ENCODE measurements at regions not wholly inside any gene's neighbourhood (a gene's known extent, or its start where the extent isn't known, plus 50 kb on each side); places are given as distances from the start of the nearest gene placed in this dataset.

DNA sequence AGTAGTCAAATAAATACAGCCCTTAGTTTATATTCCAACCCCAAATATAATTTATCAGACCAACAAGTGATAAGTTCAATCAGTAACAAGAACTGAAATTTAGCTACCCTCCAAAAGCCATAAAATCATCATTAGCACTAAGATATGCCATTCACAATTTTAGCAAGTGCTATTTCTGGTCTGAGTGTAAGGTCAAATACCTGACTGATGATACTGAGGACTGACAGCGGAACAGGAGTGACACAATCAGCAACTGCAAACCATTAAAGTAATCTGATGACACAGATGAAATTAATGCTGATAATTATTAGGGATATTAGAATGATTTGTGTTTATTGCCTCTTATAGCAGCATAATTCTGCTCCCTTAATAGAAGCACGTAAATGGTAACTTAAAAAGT is 152.7 kb upstream of the SPHKAP start:
- no peaks in the 10 kb centered on the region for H3K36me3 ChIP-seq
- no peak overlapping the region for H3K4me3 ChIP-seq
- H3K9me3 ChIP-seq: no peaks in the 10 kb centered on the region
- TF ChIP-seq, protein P1, sequence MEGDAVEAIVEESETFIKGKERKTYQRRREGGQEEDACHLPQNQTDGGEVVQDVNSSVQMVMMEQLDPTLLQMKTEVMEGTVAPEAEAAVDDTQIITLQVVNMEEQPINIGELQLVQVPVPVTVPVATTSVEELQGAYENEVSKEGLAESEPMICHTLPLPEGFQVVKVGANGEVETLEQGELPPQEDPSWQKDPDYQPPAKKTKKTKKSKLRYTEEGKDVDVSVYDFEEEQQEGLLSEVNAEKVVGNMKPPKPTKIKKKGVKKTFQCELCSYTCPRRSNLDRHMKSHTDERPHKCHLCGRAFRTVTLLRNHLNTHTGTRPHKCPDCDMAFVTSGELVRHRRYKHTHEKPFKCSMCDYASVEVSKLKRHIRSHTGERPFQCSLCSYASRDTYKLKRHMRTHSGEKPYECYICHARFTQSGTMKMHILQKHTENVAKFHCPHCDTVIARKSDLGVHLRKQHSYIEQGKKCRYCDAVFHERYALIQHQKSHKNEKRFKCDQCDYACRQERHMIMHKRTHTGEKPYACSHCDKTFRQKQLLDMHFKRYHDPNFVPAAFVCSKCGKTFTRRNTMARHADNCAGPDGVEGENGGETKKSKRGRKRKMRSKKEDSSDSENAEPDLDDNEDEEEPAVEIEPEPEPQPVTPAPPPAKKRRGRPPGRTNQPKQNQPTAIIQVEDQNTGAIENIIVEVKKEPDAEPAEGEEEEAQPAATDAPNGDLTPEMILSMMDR (IDR thresholded peaks at IDR 0.05): no peak
- DNase-seq (ENCODE audit: low spot score in 2 of 2): no peak
- no peaks in the 10 kb centered on the region for H3K27me3 ChIP-seq
- no peaks in the 10 kb centered on the region for H3K4me1 ChIP-seq
- intact Hi-C loops (cut with DNase I): no loop called here
- no peak overlapping the region for H3K27ac ChIP-seq

DNA sequence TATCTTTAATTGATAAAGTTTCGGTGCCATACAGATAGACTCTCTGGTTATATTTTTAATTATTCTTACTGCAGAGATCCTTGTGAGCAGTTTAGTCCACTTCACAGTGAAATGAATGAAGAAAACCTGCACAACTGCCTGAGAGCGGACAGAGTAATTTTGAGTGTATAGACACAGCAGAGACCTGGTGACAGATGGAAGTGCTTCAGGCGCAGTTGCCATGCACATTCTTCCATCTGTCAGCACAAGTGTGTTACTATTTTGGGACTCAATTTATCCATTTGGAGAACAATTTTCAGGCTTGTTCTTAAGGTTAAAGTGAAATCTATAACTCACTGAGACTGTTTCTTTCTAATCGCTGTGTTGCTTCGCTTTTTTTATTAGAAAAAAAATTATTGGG is 147.8 kb upstream of the SPHKAP start:
- Histone ChIP-seq H3K4me1 (no peaks in the 10 kb centered on the region), H3K27me3 (no peaks in the 10 kb centered on the region), H3K4me3 (no peak overlapping the region), H3K36me3 (no peaks in the 10 kb centered on the region), H3K27ac (no peak overlapping the region), H3K9me3 (no peaks in the 10 kb centered on the region)
- TF ChIP-seq, protein P1 (IDR thresholded peaks at IDR 0.05): no peak
- no peak for DNase-seq (ENCODE audit: low spot score in 2 of 2)
- intact Hi-C loops (cut with DNase I): no loop called here

DNA sequence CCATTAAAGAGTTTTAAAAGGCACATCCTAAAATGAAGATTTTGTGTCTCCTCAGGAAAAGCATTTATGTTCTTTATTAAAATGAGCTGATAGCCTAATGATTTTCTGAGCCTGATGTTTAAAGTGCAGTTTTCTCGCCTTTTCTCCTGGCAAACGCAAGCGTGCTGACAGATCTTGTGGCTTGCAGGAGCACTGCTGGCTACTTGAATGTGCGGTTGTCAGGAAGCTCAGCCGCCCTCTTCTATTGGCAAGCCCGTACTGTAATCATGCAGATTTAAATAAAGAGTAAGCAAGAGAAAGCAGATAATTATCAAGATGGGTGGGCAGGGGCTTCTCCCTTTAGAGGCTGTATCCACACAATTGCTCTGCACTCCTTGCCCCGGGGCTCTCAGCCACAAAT is 139.5 kb upstream of the SPHKAP start:
- Histone ChIP-seq H3K27me3 (no peaks in the 10 kb centered on the region), H3K9me3 (no peaks in the 10 kb centered on the region), H3K27ac (no peak overlapping the region), H3K4me1 (no peaks in the 10 kb centered on the region), H3K4me3 (no peak overlapping the region), H3K36me3 (no peaks in the 10 kb centered on the region)
- TF ChIP-seq, protein P1 (IDR thresholded peaks at IDR 0.05): no peak
- intact Hi-C loops (cut with DNase I): no loop called here
- no peak for DNase-seq (ENCODE audit: low spot score in 2 of 2)

DNA sequence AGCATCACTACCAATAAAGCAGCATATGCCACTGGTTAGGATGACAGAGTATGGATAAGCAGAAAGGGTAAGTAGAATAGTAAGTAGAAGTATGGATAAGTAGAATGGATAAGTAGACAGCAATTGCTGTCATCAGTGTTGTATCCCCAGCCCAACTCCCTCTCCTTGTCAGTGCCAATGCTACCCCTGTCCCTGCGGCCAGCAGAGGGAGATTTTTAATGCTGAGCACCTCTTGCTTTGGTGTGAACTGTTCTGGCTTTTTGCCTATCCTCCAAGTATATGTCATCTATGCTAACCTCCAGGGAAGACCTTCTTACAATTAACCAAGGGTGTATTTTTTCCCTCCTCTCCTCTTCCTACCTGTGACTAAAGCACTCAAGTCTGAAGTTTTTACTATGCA is 136.7 kb upstream of the SPHKAP start:
- H3K4me1 ChIP-seq: no peaks in the 10 kb centered on the region
- H3K4me3 ChIP-seq: no peak overlapping the region
- intact Hi-C loops (cut with DNase I): no loop called here
- no peak overlapping the region for H3K27ac ChIP-seq
- H3K9me3 ChIP-seq: no peaks in the 10 kb centered on the region
- DNase-seq (ENCODE audit: low spot score in 2 of 2): no peak
- TF ChIP-seq, protein P1 (IDR thresholded peaks at IDR 0.05): peak in 1 of 3 experiments; percentile 5
- no peaks in the 10 kb centered on the region for H3K27me3 ChIP-seq
- H3K36me3 ChIP-seq: no peaks in the 10 kb centered on the region

DNA sequence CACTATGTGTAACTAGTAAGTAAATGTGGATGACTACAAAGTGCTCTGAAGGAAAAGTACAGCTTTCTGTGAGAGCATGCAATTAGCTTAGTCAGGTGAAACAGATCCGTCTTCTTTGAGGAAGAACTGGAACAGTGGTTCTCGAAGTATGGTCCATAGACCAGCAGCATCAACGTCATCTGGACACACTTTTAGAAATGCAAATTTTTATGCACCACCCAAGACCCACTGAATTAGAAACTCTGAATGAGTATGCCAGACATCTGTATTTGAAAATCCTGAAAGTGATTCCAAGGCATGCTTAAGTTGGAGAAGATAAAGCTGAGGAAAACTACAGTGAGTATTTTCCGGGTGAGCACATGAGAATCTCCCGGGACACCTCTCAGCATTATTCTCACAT is 130.7 kb upstream of the SPHKAP start:
- TF ChIP-seq, protein P1 (IDR thresholded peaks at IDR 0.05): no peak
- intact Hi-C loops (cut with DNase I): no loop called here
- no peak for DNase-seq (ENCODE audit: low spot score in 2 of 2)
- H3K27ac ChIP-seq: no peak overlapping the region
- no peak overlapping the region for H3K4me3 ChIP-seq
- no peaks in the 10 kb centered on the region for H3K9me3 ChIP-seq
- no peaks in the 10 kb centered on the region for H3K36me3 ChIP-seq
- no peaks in the 10 kb centered on the region for H3K4me1 ChIP-seq
- no peaks in the 10 kb centered on the region for H3K27me3 ChIP-seq

DNA sequence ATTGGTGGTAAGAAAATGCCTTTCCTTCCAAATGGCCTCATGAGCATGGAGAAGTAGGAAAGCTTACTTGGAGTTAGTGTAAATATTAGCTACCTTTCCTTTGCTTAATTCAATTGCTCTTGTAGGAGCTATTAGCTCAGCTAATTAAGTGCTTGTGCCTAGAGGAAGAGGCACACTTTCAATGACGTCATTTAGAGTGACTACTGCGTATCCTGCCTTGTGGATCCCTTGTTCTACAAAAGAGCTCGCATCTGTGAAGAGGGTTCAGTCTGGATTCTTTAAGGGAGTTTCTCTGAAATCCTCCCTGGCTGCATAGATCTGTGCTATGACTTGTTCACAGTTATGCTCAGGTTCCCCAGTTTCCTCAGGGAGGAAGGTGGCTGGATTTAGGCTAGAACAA is 122.5 kb upstream of the SPHKAP start:
- Histone ChIP-seq H3K9me3 (no peaks in the 10 kb centered on the region), H3K27ac (no peak overlapping the region), H3K27me3 (no peaks in the 10 kb centered on the region), H3K4me1 (no peaks in the 10 kb centered on the region), H3K4me3 (no peak overlapping the region), H3K36me3 (no peaks in the 10 kb centered on the region)
- DNase-seq (ENCODE audit: low spot score in 2 of 2): no peak
- TF ChIP-seq, protein P1 (IDR thresholded peaks at IDR 0.05): no peak
- intact Hi-C loops (cut with DNase I): no loop called here

Data from ascending aorta (tissue), 2 donors.